Suppressor macrophage (primary cell): ENCODE measurements at regions not wholly inside any gene's neighbourhood (a gene's known extent, or its start where the extent isn't known, plus 50 kb on each side); places are given as distances from the start of the nearest gene placed in this dataset.

ENCODE experiments used
- DNase-seq, 4 experiments: peaks; one replicate each; pipeline ENCODE4 v3.0.0-alpha.2; 2020 to 2022

DNA sequence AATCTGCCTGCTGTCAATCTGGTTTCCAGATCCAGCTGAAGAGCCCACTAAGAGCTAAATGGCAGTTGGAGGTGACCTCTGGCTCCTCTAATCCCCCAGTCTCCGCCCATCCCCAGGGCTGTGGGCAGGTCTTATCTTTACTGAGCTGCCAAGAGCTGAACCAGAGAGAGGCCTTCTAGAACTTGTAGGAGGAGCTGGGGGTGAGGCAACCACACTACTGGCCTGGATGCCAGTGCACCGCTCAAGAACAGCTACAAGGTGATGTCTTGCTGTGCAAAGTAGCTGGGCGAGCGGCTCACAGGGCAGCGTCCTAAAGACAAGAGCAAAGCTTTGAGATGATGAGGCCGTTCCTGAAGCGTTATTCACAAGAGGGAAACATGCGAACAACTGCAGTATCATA lies 374.6 kb downstream of the CTTN start:
- DNase-seq = no peak

DNA sequence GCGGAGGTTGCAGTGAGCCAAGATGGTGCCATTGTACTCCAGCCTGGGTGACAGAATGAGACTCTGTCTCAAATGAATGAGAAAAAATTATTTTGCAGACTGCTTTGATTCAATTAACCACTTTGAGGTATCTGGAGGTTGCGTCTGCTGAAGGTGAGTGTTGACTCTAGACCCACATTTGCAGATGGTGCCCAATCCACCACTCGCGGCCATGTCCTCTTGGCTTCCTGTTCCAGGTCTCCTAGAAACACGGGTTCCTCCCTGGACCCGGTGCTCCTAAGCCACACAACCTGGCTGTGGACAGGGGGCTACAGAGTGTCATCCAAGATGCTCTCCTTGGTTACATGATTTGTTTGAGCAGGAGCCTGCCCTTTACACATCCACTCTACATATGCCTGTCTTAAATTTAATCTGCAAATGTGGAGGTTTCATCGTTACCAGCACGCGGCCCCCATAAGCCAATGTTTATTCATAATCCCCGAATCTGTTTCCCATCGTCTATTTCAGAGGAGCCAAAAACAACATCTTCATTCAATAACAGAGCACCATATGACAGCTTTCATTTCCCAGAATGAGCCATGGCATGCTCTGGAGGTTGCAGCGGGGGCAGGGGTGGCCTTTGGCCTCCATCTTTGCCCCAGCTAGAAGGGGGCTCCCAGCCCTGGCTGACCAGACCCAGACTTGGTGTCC lies 377.2 kb downstream of the CTTN start:
- no peak for DNase-seq

DNA sequence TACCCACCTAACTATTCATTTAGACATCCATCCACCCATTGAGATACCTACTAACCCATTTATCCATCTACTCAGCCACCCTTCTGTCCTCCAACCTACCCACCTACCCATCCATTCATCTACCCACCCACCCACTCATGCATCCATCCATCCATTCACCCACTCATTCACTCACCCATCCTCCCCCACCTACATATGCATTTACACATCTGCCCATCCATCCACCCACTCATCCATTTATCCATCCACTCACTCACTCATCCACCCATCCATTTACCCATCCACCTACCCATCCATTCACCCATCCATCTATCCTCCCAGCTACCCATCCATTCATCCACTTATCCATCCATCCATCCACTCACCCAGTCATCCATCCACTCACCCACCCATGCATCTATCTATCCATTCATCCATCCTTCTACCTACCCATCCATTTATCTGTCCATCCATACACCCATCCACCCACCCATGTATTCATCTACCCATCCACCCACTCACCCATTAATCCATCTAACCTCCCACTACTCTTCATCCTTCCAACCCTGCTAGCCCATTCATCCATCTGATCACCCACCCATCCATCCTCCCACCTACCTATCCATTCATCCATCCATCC lies 378.7 kb downstream of the CTTN start:
- no peak for DNase-seq

DNA sequence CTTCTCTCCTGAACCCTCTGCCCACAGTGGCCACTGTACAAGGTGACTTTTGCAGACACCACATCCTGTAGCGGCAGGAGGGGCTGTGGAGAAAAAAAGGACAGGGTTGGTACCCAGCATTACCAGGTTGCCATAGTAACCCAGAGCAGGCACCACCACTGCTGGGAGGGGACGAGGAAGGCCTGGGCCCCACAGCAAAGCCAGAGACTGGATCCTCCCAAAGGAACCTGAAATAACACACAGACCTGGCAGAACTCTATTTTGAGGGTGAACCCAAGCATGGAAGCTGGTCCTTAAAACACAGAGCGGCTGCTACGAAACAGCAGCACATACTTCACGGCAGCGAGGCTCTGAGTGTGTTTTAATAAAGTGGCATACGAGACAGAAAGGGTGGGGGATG lies 380.6 kb downstream of the CTTN start:
- DNase-seq = no peak

DNA sequence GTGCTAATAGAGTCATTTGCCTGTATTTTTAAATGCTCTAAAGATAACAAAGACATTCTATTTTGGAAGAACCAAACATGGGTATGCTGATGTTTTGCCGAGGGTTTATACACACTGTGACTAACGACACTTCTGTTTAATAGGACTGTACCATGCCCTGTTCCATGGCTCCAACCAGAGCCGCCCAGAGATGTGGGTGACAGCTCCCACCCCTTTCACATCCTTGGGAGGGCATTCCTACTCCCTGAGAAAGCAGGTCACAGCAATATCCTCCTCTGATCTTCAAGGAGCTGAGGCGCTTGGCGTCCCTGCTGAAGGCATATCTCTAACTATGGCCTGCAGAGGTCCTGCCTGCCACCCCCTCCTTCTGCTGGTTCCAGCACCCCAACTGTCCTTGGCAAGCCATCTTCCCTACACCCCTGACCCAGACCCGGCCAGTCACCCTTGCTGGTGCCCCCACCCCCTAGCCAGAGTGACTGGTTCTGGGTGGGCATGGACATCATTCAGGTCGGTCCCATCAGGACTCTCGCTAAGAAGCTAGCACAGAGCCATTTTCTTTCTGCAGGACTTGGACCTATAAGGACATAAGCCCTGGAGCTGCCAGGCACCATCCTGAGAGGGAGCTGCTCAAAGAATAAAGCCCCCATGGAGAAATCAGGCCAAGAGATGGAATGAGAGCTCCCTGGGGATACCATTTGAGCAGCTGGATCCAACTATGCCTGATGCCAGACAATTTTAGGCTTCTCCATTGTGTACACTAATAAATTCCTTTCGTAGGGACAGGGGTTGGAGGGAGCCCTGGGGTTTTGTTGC lies 381.3 kb downstream of the CTTN start:
- DNase-seq = no peak

DNA sequence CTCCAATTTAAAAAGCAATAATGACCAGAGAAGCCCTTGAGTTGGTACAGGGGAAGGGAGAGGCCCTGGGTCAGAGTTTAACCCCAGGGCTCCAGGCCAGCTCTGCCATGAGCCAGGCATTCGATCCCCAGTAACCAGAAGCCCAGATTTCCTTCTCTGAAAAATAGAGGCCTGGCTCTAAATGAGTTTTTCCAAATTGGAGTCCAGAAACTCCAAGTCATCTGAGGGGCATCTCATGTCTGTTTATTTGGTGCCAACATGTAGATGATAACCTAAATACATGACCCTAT lies 381.9 kb downstream of the CTTN start:
- DNase-seq = no peak

DNA sequence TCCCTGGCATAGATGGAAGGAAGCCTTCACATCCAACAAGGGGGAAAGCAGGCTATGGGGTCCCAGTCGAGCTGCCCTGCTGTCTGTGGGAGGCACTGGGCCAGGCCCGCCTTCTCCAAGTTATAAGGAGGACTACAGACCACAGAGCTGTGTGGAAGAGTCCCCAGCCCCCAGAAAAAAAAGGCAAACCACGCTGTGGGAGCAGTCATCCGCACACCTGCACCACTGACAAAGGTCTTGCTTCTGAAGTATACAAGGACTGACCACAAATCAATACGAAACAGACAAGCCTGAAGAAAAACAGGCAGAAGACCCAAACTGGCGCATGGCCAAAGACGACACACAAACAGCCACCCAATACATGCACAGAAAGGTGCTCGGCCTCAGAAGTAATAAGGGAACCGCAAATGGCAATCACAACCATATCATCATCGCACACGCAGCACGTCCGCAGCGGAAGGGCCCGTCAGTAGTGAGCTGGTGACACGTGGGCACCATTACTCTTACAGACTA lies 384.1 kb downstream of the CTTN start:
- no peak for DNase-seq

DNA sequence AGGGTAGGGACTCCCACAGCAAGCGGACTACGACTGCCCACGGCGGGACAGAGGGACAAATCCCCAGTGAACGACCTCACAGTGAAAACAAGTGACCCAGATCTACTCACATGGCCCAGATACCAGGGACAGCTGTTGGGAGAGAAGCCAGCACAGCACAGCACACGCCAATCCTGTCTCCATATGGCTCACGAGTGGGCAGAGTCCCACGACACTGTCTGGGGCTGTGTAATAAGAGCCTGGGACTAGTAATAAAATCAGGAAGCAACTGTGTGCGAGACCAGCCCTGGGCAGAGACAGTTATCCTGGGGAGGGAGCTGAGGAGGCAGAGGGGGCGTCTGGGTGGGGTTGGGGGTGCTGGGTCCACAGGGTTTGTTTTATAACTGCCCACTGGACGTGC lies 385.0 kb downstream of the CTTN start:
- DNase-seq = no peak

DNA sequence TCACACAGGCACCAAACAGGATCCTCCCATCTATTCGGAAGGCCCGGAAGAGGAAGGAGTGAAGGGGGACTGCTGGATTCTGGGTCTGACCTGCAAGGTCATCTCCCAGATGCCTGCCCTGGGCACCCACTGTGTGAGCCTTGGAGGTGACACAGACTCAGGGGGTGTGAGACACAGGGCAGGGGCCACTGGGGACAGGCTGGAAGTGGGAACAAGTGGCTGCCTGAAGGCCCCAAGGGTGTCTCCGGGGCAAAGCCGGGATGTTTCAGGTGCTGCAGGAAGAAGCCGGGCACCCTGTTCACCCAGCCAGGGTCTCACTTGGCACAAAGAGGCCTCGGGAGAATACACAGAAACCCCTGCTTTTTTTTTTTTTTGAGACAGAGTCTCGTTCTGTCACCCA lies 385.5 kb downstream of the CTTN start:
- DNase-seq = no peak

DNA sequence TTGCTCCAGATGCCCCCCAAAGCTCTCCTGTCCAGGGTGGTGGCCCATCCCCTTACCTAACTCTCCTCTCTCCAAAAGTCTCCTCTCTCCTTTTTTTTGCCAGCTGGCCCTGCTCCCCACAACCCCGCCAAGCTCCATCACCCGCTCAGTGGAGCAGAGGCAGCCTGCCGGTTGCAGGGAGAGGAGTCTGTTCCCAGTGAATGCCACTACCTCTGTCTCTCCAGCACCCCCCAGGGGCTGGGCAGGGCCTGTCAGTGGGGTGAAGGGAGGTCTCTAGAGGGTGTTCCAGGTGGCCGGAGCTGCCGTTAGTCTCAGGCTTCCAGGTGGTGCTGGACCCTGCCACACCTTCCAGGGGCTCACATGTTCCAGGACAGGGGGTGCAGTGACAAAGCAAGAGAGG lies 387.0 kb downstream of the CTTN start:
- no peak for DNase-seq

DNA sequence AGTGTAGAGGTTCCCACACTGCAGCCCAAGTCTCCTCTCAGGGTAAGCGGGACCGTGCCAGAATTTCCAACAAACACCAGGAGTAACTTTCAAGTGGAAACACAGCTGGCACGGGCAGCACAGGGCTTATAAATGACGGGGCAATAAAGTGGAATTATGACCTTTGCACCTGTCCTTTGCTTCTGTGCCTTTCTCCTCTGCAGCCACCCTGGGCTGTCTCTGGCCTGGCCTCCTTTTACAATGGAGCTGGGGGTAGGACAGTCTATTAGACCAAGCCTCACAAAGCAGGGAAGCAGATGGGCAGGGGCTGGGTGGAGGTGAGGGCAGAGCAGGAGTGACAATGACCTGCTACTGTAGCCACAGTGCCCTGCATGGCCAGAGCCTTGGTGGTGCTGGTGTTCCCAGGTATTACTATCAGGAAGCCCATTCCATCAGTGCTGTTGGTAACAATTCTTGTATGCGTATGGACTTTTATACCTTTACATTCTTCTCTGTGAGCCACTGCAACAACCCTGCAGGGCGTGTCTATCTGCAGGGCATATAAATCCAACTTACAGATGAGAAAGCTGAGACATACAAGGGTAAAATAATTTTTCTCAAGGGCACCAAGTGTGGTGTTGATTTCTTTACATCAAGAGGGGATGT lies 387.8 kb downstream of the CTTN start:
- DNase-seq = no peak

DNA sequence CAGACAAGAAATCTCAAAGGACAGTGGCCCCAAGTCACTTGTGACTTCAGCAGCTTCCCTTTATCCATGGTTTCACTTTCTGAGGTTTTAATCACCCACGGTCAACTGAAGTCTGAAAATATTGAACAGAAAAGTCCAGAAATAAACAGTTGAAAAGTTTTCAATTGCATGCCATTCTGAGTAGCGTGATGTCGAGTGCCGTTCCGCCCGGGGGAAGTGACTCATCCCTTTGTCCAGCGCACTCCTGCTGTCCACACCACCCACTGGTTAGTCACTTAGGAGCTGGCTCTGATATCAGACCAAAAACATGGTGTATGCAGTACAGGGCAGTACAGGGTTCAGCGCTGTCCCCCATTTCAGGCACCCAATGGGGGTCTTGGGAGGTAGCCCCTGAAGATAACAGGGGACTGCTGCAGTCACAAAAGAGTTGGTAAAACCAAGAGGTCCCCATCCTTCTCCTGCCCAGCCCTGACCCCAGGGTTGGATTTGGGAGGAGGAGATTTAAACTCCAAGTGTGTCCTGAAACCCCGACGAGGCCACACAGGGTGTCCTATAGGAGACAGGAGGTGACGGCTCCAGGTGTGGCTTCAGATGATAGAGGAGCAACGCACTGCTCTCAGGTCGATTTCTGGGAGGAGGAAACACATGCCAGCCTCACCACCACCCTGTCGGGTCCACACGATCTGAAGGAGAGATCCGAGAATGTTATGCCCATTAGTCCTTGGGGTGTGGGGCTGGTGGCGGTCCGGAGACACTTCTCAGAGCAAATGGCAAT lies 390.1 kb downstream of the CTTN start:
- peak in 3 of 4 experiments; percentile 6 to 15 (median 6) for DNase-seq

DNA sequence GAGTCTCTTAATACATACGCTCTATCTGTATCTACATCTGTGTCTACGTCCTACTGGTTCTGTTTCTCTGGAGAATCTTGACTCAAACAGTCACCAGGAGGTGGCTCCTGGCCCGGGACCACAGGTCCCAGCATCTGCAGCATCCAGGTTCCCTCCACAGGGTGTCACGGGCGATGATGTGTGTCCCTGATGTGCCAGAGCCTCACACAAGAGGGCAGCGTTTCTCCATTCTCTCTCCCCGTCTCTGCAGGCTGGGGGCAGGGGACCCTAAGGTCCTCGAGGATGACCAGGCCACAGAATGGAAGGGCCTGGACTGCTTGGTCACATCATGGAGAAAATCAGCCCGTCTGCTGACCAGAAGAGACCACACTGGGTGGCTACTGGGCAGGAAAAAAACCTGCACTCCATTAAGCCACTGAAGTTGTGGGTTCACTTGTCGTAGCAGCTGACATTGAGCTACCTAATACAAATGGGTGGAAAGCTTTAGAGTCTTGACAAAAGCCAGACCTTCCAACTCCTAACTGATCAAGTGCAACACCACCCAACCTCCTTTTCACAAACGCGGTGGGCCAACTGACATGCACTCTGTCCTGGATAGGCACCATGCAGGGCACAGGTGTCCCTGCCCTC lies 392.5 kb downstream of the CTTN start:
- DNase-seq = no peak

DNA sequence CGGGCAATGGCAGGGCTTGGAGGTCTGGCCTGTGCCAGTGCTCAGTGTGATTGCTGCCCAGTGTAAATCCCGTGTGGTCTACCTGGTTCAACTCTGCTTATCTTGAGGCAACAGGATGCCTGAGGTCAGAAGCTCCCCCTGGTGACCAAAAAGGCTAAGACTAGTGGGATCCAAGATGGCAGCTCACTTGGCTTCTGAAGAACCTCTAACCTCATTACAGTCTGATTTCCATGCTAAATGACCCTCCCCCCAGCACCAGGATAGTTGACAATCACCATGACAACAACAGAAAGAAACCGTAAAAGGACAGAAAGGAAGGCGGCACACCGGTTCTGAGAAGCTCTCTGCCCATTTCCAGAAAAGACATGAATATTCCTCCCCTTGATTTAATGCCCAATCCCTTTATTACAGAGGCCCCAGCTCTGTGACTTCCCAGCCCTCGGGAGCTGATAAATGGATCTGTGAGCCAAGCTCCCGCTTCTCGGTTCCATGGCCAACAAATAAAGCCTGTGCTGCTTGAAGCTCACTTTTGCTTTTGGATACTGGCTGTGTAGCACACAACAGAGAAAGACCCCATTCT lies 398.4 kb downstream of the CTTN start:
- no peak for DNase-seq

DNA sequence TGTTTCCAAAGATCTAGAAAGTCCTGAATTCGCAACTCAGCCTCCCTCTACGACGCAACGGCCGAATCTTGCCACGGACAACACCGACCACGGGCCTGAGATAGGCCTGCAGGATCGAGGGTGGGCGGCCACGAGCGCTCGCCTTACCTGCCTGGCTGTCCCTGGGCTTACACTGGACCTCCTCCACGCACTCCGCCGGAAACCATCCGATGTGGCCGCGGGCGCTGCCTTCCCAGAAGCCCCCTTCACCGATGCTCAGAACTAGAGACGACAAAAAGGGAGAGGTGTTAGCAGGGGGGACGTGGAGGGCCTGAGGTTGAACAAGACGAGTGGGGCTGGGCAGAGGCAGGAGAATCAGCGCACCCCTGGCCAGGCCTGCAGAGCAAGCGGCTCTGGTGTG lies 400.0 kb downstream of the CTTN start:
- no peak for DNase-seq

DNA sequence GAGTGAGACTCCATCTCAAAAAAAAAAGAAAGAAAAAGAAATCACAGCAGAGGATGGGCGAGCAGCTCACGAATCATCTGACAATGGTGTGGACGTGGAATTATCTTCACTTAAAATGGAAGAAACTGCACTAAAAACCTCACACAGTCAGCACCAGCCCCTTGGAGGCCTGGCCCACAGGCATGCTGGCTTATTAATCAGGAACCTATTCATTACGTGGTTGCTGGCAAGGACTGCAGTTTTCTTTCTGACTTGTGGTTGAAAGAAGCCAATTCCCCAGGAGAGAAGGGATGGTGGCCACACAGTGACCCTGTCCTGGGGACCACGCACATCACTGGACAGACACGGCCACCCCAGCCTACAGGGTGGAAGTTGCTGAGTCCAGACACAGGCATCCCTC lies 401.1 kb downstream of the CTTN start:
- DNase-seq = no peak

DNA sequence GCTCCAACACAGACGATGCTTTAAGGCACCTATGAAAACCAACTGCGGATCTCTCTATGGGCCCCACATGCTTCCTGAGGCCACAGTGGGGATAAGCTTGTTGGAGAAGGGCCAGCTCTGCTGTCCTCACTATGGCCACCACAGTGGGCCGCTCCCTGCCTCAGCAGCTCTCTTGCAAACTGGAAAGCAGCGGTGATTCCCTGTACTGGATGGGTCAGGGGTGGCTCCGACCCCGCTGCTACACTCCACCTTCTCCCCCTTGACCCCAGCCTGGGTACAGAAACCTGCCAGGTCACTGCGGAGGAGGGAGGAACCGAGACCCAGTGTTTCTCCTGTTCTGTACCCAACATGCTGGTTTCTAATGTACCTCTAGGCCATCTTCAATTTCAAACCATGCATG lies 403.9 kb downstream of the CTTN start:
- no peak for DNase-seq

DNA sequence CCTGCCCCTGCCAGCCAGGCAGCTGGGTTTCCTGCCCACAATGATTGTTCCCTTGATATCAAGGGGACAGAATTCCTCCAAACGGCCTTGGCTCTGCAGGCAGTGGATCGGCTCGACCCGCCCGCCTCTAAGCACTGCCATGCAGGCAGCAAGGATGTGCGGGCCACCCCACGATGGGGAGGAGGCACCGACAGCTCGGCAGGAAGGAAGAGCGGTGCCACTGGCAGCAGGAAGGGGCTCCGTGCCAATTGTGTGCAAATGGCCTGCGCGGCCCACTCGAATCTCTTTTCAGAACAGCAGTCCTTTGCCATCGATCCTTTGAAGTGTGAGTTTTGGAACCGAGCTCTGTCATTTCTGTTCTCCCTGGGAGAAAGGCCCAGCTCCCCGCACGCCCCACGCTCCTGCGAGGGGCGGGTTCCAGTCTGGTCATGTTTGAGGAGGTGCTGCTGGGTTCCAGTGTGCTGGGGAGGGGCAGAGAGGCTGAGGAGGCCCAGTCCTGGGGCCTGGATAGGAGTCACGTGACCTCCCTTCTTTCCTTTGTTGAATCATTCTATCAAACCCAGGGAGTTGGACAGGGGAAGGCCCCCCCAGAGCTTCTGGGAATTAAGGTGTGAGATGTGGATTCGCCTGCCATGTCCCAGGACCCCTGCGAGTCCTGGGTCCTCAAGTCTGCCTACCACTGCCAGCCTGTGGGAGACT lies 406.0 kb downstream of the CTTN start:
- DNase-seq = no peak

DNA sequence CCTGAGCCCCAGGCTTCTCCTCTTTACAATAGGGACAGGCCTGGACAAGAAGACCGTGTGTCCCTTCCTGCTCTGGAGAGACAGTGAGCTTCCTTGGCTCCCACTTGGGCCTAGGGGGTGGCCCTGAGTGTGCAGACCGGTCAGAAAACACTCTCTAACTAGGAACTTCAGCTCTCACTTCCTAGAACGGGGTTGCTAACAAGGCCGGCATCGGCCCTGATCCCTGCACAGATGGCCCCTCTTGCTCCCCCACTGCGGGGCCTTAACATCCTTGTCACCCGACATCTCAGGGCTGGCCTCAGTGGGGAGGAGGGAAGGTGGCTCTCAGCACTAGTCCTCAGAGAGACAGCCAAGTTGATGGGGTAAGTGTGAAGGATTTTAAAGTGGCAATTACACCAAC lies 406.9 kb downstream of the CTTN start:
- DNase-seq = no peak

DNA sequence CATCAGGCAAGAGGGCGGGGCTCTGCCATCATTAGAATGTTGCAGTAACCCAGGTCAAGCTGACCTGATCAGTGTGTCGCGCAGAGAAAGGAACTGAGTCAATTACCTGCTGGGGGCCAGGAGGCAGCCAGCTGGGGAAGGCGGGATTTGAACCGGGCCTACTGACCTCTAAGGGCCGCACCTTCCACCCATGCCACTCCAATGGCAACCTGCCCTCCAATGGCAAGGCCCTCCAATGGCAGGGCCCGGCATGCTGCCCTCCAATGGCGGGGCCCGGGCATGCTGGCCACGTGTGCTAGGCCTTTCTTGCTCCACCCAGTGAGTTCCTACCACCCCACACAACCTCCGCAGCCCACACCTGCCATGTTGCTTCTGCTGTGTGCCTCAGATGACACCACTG lies 407.6 kb downstream of the CTTN start:
- no peak for DNase-seq
